ENCODE measurements at regions not wholly inside any gene's neighbourhood (a gene's known extent, or its start where the extent isn't known, plus 50 kb on each side); places are given as distances from the start of the nearest gene placed in this dataset.
"Not testable (repeated sequence)": the region's sequence is repeated elsewhere in the genome, so short reads cannot be mapped to it uniquely, and the experiment has no call there.

- no peak for DNase-seq (ENCODE audit: low spot score)
- no peak for FAIRE-seq
These were observed 69.8 kb upstream of the ADRA1D start for GRCh38 chr20:4318891-4319290.

- DNase-seq (ENCODE audit: low spot score); FAIRE-seq: not testable (repeated sequence)
These were observed 61.5 kb upstream of the ADRA1D start for GRCh38 chr20:4310616-4311015.

- no peak for FAIRE-seq
- no peak for DNase-seq (ENCODE audit: low spot score)
These were observed 57.1 kb upstream of the ADRA1D start for GRCh38 chr20:4306206-4306605.

GRCh38 chr20:4305091-4305490 lies 56.0 kb upstream of the ADRA1D start:
- FAIRE-seq (no peak), DNase-seq (ENCODE audit: low spot score) (no peak)

GRCh38 chr20:4304601-4305000 lies 55.5 kb upstream of the ADRA1D start:
- no peak for FAIRE-seq
- DNase-seq (ENCODE audit: low spot score) = no peak

- FAIRE-seq (no peak), DNase-seq (ENCODE audit: low spot score) (no peak)
These were observed 54.0 kb upstream of the ADRA1D start for GRCh38 chr20:4303136-4303535.

GRCh38 chr20:4300921-4301320 lies 51.8 kb upstream of the ADRA1D start:
- DNase-seq (ENCODE audit: low spot score) (no peak), FAIRE-seq (no peak)

GRCh38 chr20:4300401-4300800 lies 51.3 kb upstream of the ADRA1D start:
- no peak for DNase-seq (ENCODE audit: low spot score)
- no peak for FAIRE-seq

- FAIRE-seq (no peak), DNase-seq (ENCODE audit: low spot score) (no peak)
These were observed 50.7 kb upstream of the ADRA1D start for GRCh38 chr20:4299773-4300172.

- DNase-seq (ENCODE audit: low spot score) (no peak), FAIRE-seq (no peak)
These were observed 50.1 kb upstream of the ADRA1D start for GRCh38 chr20:4299216-4299615.

All from RCC 7860 (cell line).